NCI-H2196 (cell line): ENCODE measurements at regions not wholly inside any gene's neighbourhood (a gene's known extent, or its start where the extent isn't known, plus 50 kb on each side); places are given as distances from the start of the nearest gene placed in this dataset.
A peak's percentile ranks its signal among the peaks of the same experiment; 100 is the strongest.

Experiments
- DNase-seq: peaks from one replicate; lab custom pipeline; 2025; ENCODE audit not compliant: unreplicated experiment; lab: John Stamatoyannopoulos, UW

DNA sequence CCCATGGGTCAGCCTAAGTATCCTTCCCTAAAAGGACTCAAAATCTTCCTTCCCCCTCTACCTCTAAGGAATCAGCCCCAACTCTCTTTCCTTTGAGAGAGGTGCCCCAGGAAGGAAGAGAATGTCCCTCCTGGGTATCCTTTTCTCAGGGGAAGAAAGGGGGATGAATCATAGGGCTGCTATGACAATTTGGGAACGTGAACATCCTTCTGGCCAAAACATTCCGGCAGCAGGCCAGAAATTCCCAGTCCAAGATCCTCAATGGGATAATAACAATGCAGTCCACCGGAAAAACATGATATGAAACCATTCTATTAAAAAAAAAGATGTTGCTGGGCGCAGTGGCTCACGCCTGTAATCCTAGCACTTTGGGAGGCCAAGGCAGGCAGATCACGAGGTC, 50.8 kb upstream of the CACNA2D3 start:
- DNase-seq, result no peak

DNA sequence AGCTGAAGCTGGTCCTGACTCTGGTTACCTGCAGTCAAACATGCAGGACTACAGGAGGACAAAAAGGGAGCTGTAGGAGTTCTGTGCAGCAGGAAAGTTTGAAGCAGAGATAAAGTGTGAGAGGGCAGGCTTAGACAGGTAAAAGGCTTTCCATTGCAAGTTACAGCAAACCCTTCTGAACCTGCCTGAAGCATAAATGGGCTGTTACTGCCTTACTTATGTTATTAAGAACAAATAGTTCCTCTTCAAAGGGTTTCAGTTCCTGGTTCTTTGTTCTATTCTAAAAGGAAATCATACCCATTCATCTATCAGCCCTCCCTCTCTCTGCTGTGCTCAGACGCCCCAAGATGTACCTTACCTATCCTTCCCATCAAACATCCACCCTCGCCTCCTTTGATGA, 52.4 kb upstream of the CACNA2D3 start:
- no peak for DNase-seq

DNA sequence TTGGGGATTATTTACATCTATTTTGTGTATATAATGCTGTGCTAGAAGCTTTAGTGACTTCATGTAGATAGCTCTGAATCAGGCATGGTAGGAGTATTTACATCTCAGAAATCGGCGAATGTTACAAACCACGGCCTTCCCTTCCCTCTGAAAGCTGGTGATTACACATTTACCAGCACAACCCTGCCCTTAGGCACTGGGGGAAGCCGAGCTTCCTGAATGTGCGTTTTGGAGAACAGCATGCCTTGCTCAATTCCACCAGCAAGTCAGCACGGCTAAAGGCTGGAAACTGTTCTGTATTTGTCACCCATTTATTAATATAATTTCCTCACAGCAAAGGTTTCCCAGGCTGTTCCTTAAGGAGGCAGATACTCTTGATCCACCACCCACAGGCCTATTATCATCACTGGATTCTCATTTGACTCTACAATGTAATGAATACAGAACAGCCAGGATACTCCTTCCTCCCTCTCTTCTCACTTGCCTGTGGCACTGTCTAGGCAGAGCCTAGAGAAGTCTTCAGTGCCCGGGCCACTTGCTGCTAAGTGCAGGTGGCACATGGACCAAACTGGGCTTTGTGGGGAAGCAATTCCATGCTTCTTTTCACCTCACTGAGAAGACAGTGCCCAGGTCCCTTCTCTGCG, 55.2 kb upstream of the CACNA2D3 start:
- no peak for DNase-seq

DNA sequence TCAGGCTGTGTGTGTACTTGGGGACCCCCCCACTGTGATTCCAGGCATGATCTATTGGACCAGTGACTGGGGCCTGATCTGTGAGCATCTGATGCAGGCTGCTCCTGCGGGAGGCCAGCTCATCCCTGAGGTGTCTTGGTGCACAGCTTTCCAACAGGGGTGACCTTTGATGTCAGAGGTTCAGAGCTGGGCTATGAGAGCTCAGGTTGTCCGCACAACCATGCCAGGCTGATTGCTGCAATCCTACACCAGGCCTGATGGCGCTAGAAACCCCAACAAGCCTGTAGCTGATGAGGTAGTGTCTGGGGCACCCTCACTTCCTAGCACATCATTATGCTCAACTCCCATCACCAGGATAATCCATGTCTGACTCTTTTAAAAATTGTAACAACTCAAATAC, 56.1 kb upstream of the CACNA2D3 start:
- DNase-seq, result no peak

DNA sequence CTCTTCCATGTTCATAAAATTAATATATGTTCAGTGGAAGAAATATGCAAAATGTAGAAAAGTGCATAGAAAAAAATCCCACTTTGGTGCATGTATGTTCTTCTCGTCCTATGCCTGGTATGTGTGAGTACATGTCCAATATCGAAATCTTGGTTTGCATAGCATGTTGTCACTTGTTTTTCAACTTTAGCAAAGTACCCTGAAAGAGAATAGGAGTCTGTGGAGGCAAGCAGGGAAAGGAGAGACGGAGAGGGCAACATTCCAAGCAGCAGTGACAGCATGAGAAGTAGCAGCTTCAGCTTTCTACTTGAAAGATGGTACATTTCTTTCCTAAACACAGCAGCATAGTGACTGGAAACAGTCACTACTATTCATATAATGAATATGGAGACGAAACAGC, 56.8 kb upstream of the CACNA2D3 start:
- no peak for DNase-seq

DNA sequence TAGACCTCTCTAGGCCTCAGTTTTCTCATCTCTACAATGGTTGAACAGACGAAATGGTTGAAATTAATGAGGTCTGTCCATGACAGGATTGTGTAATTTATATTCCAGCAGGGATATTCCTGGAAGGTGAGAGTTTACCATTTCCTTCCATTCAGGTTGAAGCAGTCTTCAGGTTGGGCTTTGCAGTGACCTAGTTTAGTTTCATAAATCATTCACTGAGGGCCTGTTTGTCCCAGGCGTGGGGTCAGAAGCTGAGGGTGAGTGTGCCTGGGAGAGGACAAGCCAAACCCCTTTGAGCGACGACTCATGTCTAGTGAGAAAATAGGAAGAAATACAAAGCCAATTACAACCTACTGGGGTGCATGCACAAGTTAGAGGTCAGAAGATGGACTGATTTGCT, 57.2 kb upstream of the CACNA2D3 start:
- DNase-seq, result no peak

DNA sequence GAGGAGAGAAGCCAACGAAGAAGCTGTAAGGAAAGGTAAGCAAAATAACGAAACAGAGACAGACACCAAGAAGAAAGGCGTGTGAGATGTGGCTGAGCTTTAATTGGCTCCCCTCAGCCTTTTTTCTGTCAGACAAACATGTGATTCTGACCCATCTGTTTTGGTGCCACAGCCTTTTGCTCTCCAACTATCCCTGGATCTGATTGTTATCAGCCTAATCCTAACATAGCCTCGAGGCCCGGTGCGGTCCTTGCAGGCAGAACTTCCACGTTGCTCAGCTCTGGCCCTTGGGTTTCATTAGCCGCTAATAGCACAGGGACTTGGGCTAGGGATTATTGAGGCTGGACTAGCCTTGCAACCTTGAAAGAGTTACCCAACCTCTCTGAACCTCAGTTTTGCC, 57.9 kb upstream of the CACNA2D3 start:
- no peak for DNase-seq

DNA sequence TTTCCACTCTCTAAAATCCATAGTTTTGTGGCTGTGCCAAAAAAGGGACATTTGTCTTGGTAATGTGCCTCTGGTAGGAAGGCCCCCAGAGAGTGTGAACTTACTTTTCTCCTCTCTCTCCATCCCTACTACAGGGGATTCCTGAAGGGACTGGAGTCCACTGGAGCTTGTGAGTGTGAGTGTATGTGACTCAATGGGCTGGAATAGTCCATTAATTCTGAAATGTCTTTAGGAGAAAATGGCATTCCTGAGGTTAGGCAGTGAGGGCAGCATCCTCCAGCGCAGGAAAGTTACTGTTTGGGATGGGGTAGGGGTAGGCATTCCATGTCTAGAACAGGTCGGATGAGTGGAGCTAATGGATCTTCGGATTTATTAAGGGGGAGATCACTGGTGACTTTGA, 59.8 kb upstream of the CACNA2D3 start:
- DNase-seq, result no peak

DNA sequence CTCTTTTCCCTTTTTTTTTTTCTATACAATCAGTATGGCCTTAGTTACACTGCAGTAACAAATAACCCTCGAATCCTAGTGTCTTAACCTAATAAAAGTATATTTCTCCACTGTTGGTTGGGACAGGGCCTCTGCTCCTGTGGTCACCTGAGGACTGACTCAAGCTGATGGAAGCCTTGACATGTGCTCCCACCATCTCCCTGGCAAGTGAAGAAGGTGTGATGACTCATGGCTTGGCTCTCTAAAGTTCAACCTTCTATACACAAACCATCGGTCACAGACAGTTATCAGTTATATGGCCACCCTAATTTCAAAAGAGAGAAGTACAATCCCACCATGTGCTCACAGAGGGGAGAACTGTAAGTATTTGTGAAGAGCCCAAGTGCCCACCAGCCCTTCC, 65.8 kb upstream of the CACNA2D3 start:
- no peak for DNase-seq

DNA sequence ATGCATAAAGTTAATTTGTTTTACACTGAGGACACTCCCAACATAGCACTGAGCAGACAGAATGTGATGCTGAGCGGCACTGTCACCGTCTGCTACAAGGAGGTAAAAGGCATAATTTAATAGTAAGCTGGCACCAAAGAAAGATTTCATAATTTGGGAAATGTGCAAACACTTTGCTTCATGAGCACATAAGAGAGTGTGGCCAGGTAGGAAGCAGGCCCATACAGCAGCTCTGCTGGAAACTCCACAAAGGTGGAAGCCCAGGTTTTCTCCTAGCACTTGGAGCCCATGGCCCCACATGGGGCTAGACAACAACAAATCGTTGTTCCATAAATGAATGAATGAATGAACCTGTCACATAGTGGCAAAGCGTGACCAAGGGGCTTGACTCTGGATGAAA, 68.5 kb upstream of the CACNA2D3 start:
- no peak for DNase-seq

DNA sequence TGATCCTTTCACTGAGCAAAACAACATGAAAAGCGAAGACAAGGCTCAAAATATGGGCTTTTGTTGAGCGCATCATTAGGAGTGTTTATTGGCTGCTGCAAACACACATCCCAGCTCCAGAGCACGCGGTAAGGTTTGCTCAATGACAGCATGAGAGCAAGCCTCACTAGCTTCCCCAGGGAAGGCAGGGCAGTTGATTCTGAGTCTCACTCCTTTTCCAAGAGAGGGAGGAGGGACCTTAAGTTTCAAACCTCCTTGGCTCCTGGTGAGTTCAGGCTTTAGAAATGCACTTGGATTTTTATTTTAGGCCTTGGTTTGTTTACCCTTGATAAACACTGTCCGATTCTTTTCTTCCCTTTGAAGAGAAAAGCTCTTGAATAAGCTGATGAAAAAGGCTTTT, 69.1 kb upstream of the CACNA2D3 start:
- no peak for DNase-seq

DNA sequence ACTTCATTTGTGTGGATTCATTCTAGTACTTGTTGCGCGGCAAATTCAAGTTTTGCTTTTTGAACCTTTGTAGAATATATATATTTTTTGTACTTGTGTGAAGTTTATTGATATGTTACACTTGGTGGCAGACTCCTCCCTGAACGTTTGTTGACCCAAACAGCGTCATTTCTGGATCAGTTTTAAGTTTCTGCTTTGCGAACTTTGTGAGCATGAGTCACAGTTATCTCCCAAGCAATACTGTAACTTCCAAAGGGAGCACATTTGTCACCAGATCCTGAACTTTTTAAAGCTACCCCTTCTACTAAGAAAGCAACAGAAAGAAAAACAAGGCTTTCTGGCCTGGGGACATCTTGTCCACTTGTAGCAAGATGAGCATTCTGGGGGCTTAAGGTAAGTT, 74.8 kb upstream of the CACNA2D3 start:
- DNase-seq, result no peak

DNA sequence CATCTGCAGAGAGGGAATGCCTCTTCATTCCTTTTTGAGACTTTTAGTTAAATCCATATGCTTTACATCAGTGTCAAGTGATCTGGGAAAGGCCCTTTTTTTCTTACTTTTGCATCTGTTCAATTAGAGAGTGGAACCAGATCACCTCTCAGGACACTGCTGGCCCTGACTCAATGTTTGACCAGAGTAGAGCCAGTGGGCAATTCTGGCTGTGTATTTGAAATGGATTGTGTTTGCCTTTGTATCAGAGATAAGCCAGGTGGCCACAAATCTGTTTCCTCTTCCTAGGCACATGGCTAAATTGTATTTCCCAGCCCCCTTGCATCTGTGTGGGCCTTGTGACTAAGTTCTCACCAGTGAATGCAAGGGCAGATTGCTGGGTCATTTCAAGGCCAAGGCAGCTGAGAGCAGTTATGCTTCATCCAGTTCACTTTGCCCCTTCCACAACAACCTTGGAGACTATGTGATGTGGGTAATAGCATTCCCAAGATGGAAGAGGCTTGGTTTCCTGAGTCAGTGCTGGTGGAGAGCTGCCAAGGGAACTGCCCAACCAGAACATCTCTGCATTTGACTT, 75.6 kb upstream of the CACNA2D3 start:
- peak; percentile 60 for DNase-seq

DNA sequence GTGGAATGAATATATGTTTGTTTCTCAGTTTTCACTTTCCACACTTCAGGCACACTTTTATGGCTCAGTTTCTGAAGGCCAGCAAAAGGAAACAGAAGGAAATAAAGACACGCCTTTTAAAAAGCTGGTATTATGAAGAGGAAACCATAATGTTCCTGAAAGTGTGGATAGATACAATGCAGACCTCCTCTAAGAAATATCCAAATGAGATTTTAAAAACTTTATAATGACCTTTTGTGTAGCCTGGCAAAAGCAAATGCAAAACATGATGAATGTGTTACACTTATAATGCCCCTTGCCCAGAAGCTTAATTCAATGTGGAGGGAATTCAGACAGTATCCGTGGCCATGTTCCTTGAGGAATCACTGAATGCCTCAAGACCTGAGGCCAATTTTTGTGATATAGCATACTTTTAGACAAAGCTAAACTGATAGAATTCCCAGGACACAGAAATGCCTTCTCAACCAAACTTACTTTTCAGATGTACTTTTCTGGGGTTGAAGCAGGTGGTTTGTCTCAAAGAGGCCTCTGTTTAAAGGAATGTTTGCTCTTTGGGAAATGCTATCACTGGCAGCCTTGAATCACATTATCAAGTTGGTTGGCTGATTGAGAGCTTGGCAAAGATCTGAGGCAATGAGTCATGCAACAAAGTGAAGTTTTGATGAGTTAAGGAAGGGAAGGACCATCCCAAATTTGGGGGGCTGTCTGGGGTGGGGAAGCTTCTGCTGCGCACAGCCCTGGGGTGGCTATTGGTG, 77.1 kb upstream of the CACNA2D3 start:
- DNase-seq, result no peak

DNA sequence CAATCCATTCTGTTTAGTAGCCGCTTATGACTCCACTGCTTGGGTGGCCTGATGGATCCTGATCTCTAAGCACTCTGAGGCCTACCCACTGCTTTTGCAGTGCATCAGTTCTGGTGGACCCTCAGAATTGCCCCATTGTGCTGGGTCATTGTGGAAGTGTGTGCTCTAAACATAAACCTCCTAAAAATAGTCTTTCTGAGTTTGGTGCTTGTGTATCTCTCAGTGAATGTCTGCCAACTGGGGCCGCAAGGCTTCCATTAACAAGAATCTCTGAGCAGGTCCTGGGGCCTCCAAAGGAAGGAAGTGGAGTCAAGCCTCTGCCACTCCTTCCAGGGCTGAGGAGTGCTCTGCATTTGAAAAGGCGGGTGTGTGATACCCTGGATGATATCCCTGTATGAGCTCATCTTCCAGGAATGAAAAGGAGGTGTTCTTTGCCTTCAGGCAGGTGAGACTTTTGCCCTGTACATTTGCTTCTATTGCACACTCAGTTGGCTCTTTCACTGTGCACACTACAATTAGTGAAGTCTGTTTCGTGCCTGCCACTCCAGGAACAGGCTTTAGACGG, 80.0 kb upstream of the CACNA2D3 start:
- no peak for DNase-seq

DNA sequence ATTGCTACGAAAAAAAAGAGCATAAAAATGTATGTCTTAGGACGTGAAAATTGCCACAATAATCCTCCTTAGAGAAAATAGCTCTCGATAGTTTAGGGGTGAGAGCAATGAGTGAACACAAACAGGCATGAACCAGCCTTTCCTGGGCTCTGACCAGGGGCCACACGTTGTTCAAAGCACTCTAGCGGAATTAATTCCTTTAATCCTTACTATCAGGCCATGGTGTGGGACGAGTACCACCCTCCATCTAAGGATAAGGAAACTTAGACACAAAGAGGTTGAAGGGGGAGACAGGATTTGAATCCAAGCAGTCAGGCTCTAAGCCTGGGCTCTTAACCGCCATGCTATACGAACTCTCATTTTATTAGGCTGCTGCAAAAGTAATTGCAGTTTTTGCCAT, 81.9 kb upstream of the CACNA2D3 start:
- DNase-seq, result no peak

DNA sequence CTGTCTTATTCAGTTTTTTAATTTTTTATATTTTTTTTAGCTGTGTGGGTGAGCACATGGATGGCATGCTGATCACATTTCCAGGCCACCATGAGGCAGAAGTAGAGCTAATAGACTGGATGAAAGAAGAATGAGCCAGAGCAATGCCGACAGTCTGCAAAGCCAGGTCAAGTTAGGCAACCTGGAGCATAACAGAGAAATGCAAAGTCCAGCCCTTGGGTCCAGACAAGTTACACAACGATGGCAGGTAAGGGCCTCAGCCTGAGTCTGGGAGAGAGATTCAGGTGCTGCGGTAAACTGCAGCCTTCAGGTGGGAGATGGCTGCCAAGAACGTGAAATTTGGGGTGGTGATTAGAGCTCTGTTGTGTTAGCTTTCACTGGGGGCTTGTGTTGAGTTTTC, 84.0 kb upstream of the CACNA2D3 start:
- no peak for DNase-seq

DNA sequence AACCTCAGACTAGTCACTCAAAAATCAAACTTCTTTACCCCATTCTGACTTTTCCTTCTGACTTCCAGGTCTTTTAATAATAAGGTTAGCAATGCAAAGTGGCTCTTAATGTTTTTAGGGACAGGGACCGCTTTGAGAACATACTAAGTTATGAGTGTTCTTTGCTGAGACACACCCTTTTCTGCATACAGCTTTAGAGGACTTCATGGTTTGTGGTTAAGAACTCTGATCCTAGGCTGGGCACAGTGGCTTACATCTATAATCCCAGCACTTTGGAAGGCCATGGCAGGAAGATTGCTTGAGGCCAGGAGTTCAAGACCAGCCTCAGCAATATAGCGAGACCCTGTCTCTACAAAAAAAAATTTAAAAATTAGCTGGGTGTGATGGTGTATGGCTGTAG, 85.8 kb upstream of the CACNA2D3 start:
- DNase-seq, result no peak

DNA sequence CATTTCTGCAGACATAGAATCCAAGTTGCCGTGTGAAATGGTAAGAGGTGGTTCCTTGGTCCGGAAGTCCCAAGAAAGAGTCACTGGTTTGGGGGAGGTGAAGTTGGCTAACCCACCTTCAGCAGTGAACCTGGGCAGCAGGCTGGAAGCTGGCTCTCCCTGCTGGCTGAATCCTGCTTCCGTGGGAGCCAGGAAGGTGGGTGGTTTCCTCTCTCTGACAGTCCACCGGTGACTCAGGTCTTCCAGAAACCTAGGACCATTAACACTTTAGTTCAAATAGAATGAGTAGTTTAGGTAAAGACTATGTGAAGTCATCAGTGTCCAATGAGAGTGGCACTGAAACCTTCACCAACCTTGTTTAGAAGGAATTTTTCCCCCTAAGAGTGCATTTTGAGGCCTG, 87.4 kb upstream of the CACNA2D3 start:
- no peak for DNase-seq

DNA sequence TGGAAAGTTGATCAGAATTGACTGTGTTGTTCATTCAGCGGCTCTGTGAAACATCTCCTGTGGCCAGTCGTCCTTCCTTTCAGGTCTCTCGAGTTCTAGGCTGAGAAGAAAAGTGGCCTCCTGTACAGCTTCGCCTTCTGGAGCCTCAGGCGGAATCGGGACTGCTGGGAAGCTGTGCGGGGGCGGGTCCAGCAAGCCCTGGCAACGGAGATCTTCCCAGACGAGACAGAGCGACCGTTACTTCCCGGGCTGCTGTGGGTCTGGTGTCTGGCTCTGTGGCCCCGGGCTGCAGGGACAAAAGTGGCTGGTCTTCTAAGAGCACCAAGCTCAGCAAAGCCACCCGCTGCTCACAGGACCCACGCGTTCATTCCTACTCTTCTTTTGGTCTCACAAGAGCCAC, 88.6 kb upstream of the CACNA2D3 start:
- DNase-seq, result no peak

DNA sequence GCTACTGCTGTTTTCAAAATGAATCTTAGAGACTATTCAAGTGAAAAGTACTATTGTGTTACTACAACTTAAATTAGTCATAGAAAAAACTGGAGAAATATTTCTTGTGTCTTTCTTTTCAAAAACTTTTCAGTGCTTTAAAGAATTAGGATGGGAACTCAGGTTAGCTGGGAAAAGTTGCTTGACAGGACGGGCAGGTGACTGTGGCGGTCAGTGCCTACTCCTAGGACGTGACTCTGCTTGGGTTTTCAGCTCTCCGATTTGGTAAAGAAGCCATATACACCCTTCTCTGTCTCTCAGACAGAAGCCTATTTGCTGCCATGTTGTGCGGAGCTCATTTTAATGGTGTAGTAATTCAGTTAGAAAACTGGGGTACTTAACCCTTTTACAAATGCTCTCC, 89.8 kb upstream of the CACNA2D3 start:
- no peak for DNase-seq

DNA sequence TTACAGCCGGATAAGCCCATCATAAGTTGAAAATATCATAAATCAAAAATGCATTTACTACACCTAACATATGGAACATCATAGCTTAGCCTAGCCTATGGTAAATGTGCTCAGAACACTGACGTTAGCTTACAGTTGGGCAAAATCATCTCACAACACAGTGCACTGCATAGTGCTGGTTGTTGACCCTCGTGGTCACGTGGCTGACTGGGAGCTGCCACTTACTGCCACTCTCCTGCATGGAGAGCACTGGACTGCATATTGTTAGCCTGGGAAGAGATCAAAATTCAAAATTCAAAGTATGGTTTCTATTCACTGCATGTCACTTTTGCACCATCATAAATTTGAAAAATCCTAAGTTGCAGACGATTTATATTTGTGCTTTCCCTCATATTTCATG, 94.0 kb upstream of the CACNA2D3 start:
- no peak for DNase-seq
